SK-N-SH (cell line): ENCODE measurements at regions not wholly inside any gene's neighbourhood (a gene's known extent, or its start where the extent isn't known, plus 50 kb on each side); places are given as distances from the start of the nearest gene placed in this dataset.

Experiments used
- CHD2 ChIP-seq: fragments of 150-350 bp; IDR thresholded peaks from 2 replicates; pipeline ENCODE4 v1.6.1; 2018; ENCODE audit warnings: low read length; ENCODE audit not compliant: partially characterized antibody
- EP300 ChIP-seq, 2 experiments: IDR thresholded peaks; 2 replicates each; pipeline versions ENCODE4 v1.4.0 to v1.6.1; 2012; ENCODE audit warnings: borderline replicate concordance in 1 of 2, low read depth in 1 of 2, low read length in 1 of 2
- GABPA ChIP-seq: IDR thresholded peaks from 2 replicates; pipeline ENCODE4 v1.4.0; 2012; ENCODE audit warnings: low read depth, mild to moderate bottlenecking
- NFIC ChIP-seq: IDR thresholded peaks from 2 replicates; pipeline ENCODE4 v1.4.0; 2012; ENCODE audit warnings: borderline replicate concordance
- NRF1 ChIP-seq: IDR thresholded peaks from 2 replicates; pipeline ENCODE4 v1.6.1; 2012; ENCODE audit warnings: low read depth, mild to moderate bottlenecking, low read length
- POLR2AphosphoS5 ChIP-seq: IDR thresholded peaks from 2 replicates; pipeline ENCODE4 v1.6.1; 2012; ENCODE audit warnings: low read depth, low read length
- REST ChIP-seq: IDR thresholded peaks from 2 replicates; pipeline ENCODE4 v1.6.1; 2012; ENCODE audit warnings: mild to moderate bottlenecking, low read depth, low read length, moderate library complexity
- RFX5 ChIP-seq: IDR thresholded peaks from 2 replicates; pipeline ENCODE4 v1.6.1; 2012; ENCODE audit warnings: mild to moderate bottlenecking, improper control_type of control experiment, low read length
- SMC3 ChIP-seq: IDR thresholded peaks from 2 replicates; pipeline ENCODE4 v1.6.1; 2012; ENCODE audit warnings: low read depth, low read length, improper control_type of control experiment
- TF ChIP-seq, protein P1 (sequence below): fragments of 200-600 bp; sonication (generic); IDR thresholded peaks from 2 replicates; pipeline ENCODE4 v1.6.1; 2017; ENCODE audit warnings: antibody characterized with exemption, mild to moderate bottlenecking, moderate library complexity
- TF ChIP-seq, protein P2 (sequence below): IDR thresholded peaks from 2 replicates; pipeline ENCODE4 v1.4.0; 2012; ENCODE audit warnings: low read depth, borderline replicate concordance

DNA sequence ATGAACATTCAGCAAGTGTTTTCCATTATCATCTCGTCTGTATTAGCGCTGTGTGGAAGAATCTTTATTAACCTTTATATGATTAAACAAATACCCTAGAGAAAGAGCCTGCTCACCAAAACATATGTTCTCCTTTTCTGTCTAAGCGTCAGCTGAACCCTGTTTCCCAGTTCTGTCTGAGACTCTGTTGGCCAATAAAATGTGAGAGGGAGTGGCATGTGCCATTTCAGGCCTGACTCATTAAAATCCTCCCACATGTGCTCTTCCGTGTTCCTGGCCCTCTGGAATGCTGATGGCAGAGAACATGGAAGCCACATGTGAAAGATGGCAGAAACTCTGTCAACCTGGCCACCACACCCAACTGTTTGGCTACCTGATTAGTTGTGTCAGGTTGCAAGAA lies 181.9 kb upstream of the EDNRB start:
- TF ChIP-seq NRF1 (no peak), RFX5 (no peak), SMC3 (no peak), GABPA (no peak), REST (no peak), NFIC (no peak), EP300 (IDR thresholded peaks at IDR 0.05; ENCODE audit: borderline replicate concordance in 1 of 2, low read depth in 1 of 2, low read length in 1 of 2) (no peak), POLR2AphosphoS5 (no peak), CHD2 (no peak)
- TF ChIP-seq, protein P1, sequence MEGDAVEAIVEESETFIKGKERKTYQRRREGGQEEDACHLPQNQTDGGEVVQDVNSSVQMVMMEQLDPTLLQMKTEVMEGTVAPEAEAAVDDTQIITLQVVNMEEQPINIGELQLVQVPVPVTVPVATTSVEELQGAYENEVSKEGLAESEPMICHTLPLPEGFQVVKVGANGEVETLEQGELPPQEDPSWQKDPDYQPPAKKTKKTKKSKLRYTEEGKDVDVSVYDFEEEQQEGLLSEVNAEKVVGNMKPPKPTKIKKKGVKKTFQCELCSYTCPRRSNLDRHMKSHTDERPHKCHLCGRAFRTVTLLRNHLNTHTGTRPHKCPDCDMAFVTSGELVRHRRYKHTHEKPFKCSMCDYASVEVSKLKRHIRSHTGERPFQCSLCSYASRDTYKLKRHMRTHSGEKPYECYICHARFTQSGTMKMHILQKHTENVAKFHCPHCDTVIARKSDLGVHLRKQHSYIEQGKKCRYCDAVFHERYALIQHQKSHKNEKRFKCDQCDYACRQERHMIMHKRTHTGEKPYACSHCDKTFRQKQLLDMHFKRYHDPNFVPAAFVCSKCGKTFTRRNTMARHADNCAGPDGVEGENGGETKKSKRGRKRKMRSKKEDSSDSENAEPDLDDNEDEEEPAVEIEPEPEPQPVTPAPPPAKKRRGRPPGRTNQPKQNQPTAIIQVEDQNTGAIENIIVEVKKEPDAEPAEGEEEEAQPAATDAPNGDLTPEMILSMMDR: no peak
- TF ChIP-seq, protein P2, sequence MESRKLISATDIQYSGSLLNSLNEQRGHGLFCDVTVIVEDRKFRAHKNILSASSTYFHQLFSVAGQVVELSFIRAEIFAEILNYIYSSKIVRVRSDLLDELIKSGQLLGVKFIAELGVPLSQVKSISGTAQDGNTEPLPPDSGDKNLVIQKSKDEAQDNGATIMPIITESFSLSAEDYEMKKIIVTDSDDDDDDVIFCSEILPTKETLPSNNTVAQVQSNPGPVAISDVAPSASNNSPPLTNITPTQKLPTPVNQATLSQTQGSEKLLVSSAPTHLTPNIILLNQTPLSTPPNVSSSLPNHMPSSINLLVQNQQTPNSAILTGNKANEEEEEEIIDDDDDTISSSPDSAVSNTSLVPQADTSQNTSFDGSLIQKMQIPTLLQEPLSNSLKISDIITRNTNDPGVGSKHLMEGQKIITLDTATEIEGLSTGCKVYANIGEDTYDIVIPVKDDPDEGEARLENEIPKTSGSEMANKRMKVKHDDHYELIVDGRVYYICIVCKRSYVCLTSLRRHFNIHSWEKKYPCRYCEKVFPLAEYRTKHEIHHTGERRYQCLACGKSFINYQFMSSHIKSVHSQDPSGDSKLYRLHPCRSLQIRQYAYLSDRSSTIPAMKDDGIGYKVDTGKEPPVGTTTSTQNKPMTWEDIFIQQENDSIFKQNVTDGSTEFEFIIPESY: no peak
